Neural cell (in vitro differentiated cells): ENCODE measurements at regions not wholly inside any gene's neighbourhood (a gene's known extent, or its start where the extent isn't known, plus 50 kb on each side); places are given as distances from the start of the nearest gene placed in this dataset.

Experiments
- H2AFZ ChIP-seq: fragments of 200-600, 300-800 bp; sonication (generic), shearing (Covaris generic); 2 replicates; pipeline ENCODE4 v1.6.0; 2014; ENCODE audit warnings: low read depth, mild to moderate bottlenecking, antibody characterized with exemption, low read length, moderate library complexity
- H3F3A ChIP-seq: fragments of 200-600 bp; shearing (Covaris generic); 2 replicates; pipeline ENCODE4 v1.6.1; 2016; ENCODE audit warnings: mild to moderate bottlenecking, moderate library complexity, mixed read lengths, antibody characterized with exemption, low read length; ENCODE audit not compliant: insufficient read depth, poor library complexity, severe bottlenecking
- H3K27ac ChIP-seq: fragments of 200-600, 300-800 bp; sonication (generic), shearing (Covaris generic); 2 replicates; pipeline ENCODE4 v1.5.1; 2014; ENCODE audit warnings: mild to moderate bottlenecking, low read length, moderate library complexity
- H3K27me3 ChIP-seq: fragments of 300-800, 200-600 bp; sonication (generic), shearing (Covaris generic); 2 replicates; pipeline ENCODE4 v1.6.0; 2014; ENCODE audit warnings: mild to moderate bottlenecking, low read depth, low read length, moderate library complexity; ENCODE audit not compliant: insufficient read depth
- H3K36me3 ChIP-seq: fragments of 300-800, 200-600 bp; sonication (generic), shearing (Covaris generic); 2 replicates; pipeline ENCODE4 v1.5.1; 2014; ENCODE audit warnings: mild to moderate bottlenecking, antibody characterized with exemption, low read length, moderate library complexity; ENCODE audit not compliant: insufficient read depth
- H3K4me2 ChIP-seq: fragments of 300-800, 200-600 bp; sonication (generic), shearing (Covaris generic); 2 replicates; pipeline ENCODE4 v1.6.0; 2014; ENCODE audit warnings: mild to moderate bottlenecking, low read length
- H3K4me3 ChIP-seq: fragments of 300-800, 200-600 bp; sonication (generic), shearing (Covaris generic); 2 replicates; pipeline ENCODE4 v1.5.1; 2014; ENCODE audit warnings: mild to moderate bottlenecking, low read length, moderate library complexity
- H3K79me2 ChIP-seq: fragments of 200-600 bp; shearing (Covaris generic); replicated peaks from 2 replicates; pipeline ENCODE4 v1.6.0; 2014; ENCODE audit warnings: mild to moderate bottlenecking, low read length, moderate library complexity; ENCODE audit not compliant: insufficient read depth
- H3K9ac ChIP-seq: fragments of 300-800, 200-600 bp; sonication (generic), shearing (Covaris generic); 2 replicates; pipeline ENCODE4 v1.6.1; 2016; ENCODE audit warnings: mild to moderate bottlenecking, low read length, mixed read lengths
- H3K9me2 ChIP-seq: fragments of 200-600 bp; shearing (Covaris generic); 2 replicates; pipeline ENCODE4 v1.6.1; 2016; ENCODE audit warnings: mild to moderate bottlenecking, low read length, mixed read lengths; ENCODE audit not compliant: insufficient read depth
- H3K9me3 ChIP-seq: fragments of 200-600, 300-800 bp; sonication (generic), shearing (Covaris generic); 2 replicates; pipeline ENCODE4 v1.6.1; 2016; ENCODE audit warnings: mild to moderate bottlenecking, mixed run types, low read length, moderate library complexity, mixed read lengths
- H4K20me1 ChIP-seq: fragments of 200-600 bp; shearing (Covaris generic); 2 replicates; pipeline ENCODE4 v1.6.1; 2016; ENCODE audit warnings: mild to moderate bottlenecking, mixed run types; ENCODE audit not compliant: insufficient read depth
- CTCF ChIP-seq: fragments of 450-650 bp; IDR thresholded peaks from 2 replicates; pipeline ENCODE4 v1.5.1; 2014; ENCODE audit warnings: antibody characterized with exemption, mild to moderate bottlenecking, moderate library complexity; ENCODE audit not compliant: poor library complexity, severe bottlenecking
- EP300 ChIP-seq: fragments of 450-650 bp; conservative IDR thresholded peaks from 2 replicates; pipeline ENCODE4 v1.6.1; 2014; ENCODE audit warnings: antibody characterized with exemption, mild to moderate bottlenecking, moderate library complexity; ENCODE audit not compliant: poor library complexity, severe bottlenecking
- EZH2 ChIP-seq: fragments of 200-600, 300-800 bp; shearing (Covaris generic), sonication (generic); IDR thresholded peaks from 2 replicates; pipeline ENCODE4 v1.6.1; 2014; ENCODE audit warnings: antibody characterized with exemption, low read length, borderline replicate concordance, mild to moderate bottlenecking; ENCODE audit not compliant: insufficient read depth, poor library complexity, severe bottlenecking
- MXI1 ChIP-seq: fragments of 450-650 bp; conservative IDR thresholded peaks from 2 replicates; pipeline ENCODE4 v1.6.1; 2014; ENCODE audit warnings: antibody characterized with exemption, mild to moderate bottlenecking; ENCODE audit not compliant: poor library complexity, severe bottlenecking
- POLR2AphosphoS5 ChIP-seq: IDR thresholded peaks from 2 replicates; pipeline ENCODE4 v1.6.1; 2012
- RAD21 ChIP-seq: fragments of 450-650 bp; conservative IDR thresholded peaks from 2 replicates; pipeline ENCODE4 v1.6.1; 2014; ENCODE audit warnings: antibody characterized with exemption, mild to moderate bottlenecking, moderate library complexity
- REST ChIP-seq: IDR thresholded peaks from 2 replicates; pipeline ENCODE4 v1.6.1; 2012; ENCODE audit warnings: borderline replicate concordance
- SMC3 ChIP-seq: fragments of 450-650 bp; conservative IDR thresholded peaks from 2 replicates; pipeline ENCODE4 v1.6.1; 2014; ENCODE audit warnings: antibody characterized with exemption, mild to moderate bottlenecking, moderate library complexity; ENCODE audit not compliant: poor library complexity
- TAF1 ChIP-seq: IDR thresholded peaks from 2 replicates; pipeline ENCODE4 v1.6.1; 2012; ENCODE audit warnings: low read depth

GRCh38 chr4:103853146-103853545, 133.4 kb upstream of the TACR3 start:
- TF ChIP-seq REST = no peak
- TF ChIP-seq EZH2 = no peak
- TF ChIP-seq CTCF = no peak
- no peak for TF ChIP-seq POLR2AphosphoS5
- TF ChIP-seq MXI1 = no peak
- no peak for TF ChIP-seq RAD21
- no peak for TF ChIP-seq TAF1
- Histone ChIP-seq H3K9me2 (no peaks in the 10 kb centered on the region), H3K9ac (no peak overlapping the region), H3K27me3 (no peaks in the 10 kb centered on the region), H3F3A (no peaks in the 10 kb centered on the region), H3K27ac (no peak overlapping the region), H3K36me3 (no peaks in the 10 kb centered on the region), H3K9me3 (no peaks in the 10 kb centered on the region), H4K20me1 (no peaks in the 10 kb centered on the region), H3K4me3 (no peak overlapping the region), H3K79me2 (no peaks in the 10 kb centered on the region), H3K4me2 (no peak overlapping the region), H2AFZ (no peak overlapping the region)

- Histone ChIP-seq H3F3A (no peaks in the 10 kb centered on the region), H3K36me3 (no peaks in the 10 kb centered on the region), H3K9ac (no peak overlapping the region), H4K20me1 (no peaks in the 10 kb centered on the region), H3K27ac (no peak overlapping the region), H3K4me2 (no peak overlapping the region), H3K9me3 (no peaks in the 10 kb centered on the region), H3K79me2 (no peaks in the 10 kb centered on the region), H3K9me2 (no peaks in the 10 kb centered on the region), H3K27me3 (no peaks in the 10 kb centered on the region), H3K4me3 (no peak overlapping the region), H2AFZ (no peak overlapping the region)
- TF ChIP-seq CTCF (no peak), EP300 (no peak), SMC3 (no peak), POLR2AphosphoS5 (no peak), REST (no peak), TAF1 (no peak), EZH2 (no peak), MXI1 (no peak), RAD21 (no peak)
Measured at GRCh38 chr4:103845075-103845474, 125.3 kb upstream of the TACR3 start.
